Fibroblast of lung (primary cell): ENCODE measurements at regions not wholly inside any gene's neighbourhood (a gene's known extent, or its start where the extent isn't known, plus 50 kb on each side); places are given as distances from the start of the nearest gene placed in this dataset.

Source experiments
- DNase-seq, 2 donors: peaks; one replicate each; pipeline versions ENCODE4 v3.0.0 to v3.0.0-alpha.2; 2010; ENCODE audit warnings: low read depth in 2 of 2
- H2AFZ ChIP-seq: 2 replicates; pipeline ENCODE4 v1.5.1; 2012; ENCODE audit warnings: low read length, control low read depth, inconsistent platforms
- H3K27ac ChIP-seq: 2 replicates; pipeline ENCODE4 v1.5.1; 2011; ENCODE audit warnings: low read length, control low read depth; ENCODE audit not compliant: insufficient read depth
- H3K27me3 ChIP-seq: 2 replicates; pipeline ENCODE4 v1.5.1; 2011; ENCODE audit warnings: mild to moderate bottlenecking, low read length; ENCODE audit not compliant: control insufficient read depth, insufficient read depth
- H3K36me3 ChIP-seq: 2 replicates; pipeline ENCODE4 v1.5.1; 2011; ENCODE audit warnings: low read length; ENCODE audit not compliant: control insufficient read depth, insufficient read depth
- H3K4me1 ChIP-seq: 2 replicates; pipeline ENCODE4 v1.5.1; 2011; ENCODE audit warnings: low read length; ENCODE audit not compliant: control insufficient read depth, insufficient read depth; ENCODE audit errors: extremely low read depth
- H3K4me2 ChIP-seq: 2 replicates; pipeline ENCODE4 v1.5.1; 2011; ENCODE audit warnings: low read length, control low read depth; ENCODE audit not compliant: insufficient read depth; ENCODE audit errors: extremely low read depth
- H3K4me3 ChIP-seq, 4 experiments: fragments of 200-600 bp in 1 of 4; sonication (generic) in 1 of 4; replicated peaks in 1 of 4; 2 replicates each; pipeline ENCODE4 v1.5.1; 2011 to 2016; ENCODE audit warnings: low read length in 4 of 4, low read depth in 3 of 4, mild to moderate bottlenecking in 3 of 4, control low read depth in 2 of 4, inconsistent platforms in 1 of 4, mixed read lengths in 1 of 4; ENCODE audit not compliant: insufficient read depth in 1 of 4; ENCODE audit errors: control extremely low read depth in 1 of 4
- H3K79me2 ChIP-seq: 2 replicates; pipeline ENCODE4 v1.5.1; 2012; ENCODE audit warnings: mild to moderate bottlenecking, low read length, inconsistent platforms; ENCODE audit not compliant: control insufficient read depth, insufficient read depth
- H3K9ac ChIP-seq: 2 replicates; pipeline ENCODE4 v1.5.1; 2011; ENCODE audit warnings: mild to moderate bottlenecking, low read length, control low read depth; ENCODE audit not compliant: insufficient read depth
- H3K9me3 ChIP-seq: 2 replicates; pipeline ENCODE4 v1.5.1; 2012; ENCODE audit warnings: low read depth, low read length; ENCODE audit not compliant: control insufficient read depth, insufficient read depth
- H4K20me1 ChIP-seq: 2 replicates; pipeline ENCODE4 v1.5.1; 2011; ENCODE audit warnings: low read length; ENCODE audit not compliant: control insufficient read depth, insufficient read depth; ENCODE audit errors: extremely low read depth
- EZH2 ChIP-seq: IDR thresholded peaks from 2 replicates; pipeline ENCODE4 v1.5.1; 2012; ENCODE audit warnings: low read length, control low read depth, mild to moderate bottlenecking; ENCODE audit errors: missing control alignments
- TF ChIP-seq, protein P1 (sequence below), 2 donors: IDR thresholded peaks in 1 of 2; conservative IDR thresholded peaks in 1 of 2; 1 replicate in 1 of 2; 2 replicates in 1 of 2; pipeline ENCODE4 v1.5.1; 2011 to 2012; ENCODE audit warnings: low read length in 2 of 2, control low read depth in 1 of 2, inconsistent platforms in 1 of 2, low read depth in 1 of 2, mild to moderate bottlenecking in 1 of 2

DNA sequence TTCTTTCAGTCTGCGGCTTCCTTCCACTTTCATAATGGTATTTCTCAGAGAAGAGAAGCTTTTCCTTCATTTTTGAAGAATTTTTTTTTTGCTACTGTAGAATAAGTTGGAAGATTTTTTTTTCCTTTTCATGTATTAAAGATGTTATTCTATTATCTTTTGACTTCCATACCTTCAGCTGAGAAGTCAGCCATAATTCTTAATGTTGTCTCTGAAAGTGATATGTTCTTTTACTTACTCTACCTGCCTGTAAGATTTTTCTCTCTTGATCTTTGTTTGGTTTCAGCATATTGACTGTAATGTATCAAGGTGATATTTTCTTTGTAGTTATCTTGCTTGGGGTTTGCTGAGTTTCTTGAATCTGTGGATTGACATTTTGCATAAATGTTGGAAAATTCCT, 143.5 kb upstream of the TOX3 start:
- Histone ChIP-seq H4K20me1 (no peaks in the 10 kb centered on the region), H3K9me3 (no peaks in the 10 kb centered on the region), H3K27me3 (no peaks in the 10 kb centered on the region), H3K4me3 (no peak overlapping the region), H3K79me2 (no peaks in the 10 kb centered on the region), H3K9ac (no peak overlapping the region), H3K36me3 (no peaks in the 10 kb centered on the region), H2AFZ (no peak overlapping the region), H3K4me1 (no peaks in the 10 kb centered on the region), H3K4me2 (no peak overlapping the region), H3K27ac (no peak overlapping the region)
- TF ChIP-seq, protein P1, sequence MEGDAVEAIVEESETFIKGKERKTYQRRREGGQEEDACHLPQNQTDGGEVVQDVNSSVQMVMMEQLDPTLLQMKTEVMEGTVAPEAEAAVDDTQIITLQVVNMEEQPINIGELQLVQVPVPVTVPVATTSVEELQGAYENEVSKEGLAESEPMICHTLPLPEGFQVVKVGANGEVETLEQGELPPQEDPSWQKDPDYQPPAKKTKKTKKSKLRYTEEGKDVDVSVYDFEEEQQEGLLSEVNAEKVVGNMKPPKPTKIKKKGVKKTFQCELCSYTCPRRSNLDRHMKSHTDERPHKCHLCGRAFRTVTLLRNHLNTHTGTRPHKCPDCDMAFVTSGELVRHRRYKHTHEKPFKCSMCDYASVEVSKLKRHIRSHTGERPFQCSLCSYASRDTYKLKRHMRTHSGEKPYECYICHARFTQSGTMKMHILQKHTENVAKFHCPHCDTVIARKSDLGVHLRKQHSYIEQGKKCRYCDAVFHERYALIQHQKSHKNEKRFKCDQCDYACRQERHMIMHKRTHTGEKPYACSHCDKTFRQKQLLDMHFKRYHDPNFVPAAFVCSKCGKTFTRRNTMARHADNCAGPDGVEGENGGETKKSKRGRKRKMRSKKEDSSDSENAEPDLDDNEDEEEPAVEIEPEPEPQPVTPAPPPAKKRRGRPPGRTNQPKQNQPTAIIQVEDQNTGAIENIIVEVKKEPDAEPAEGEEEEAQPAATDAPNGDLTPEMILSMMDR (conservative IDR thresholded peaks at IDR 0.05 in 1 of 2, IDR thresholded peaks at IDR 0.05 in 1 of 2; ENCODE audit: low read depth in 1 of 2, low read length in 2 of 2): no peak
- no peak for TF ChIP-seq EZH2
- no peak for DNase-seq

DNA sequence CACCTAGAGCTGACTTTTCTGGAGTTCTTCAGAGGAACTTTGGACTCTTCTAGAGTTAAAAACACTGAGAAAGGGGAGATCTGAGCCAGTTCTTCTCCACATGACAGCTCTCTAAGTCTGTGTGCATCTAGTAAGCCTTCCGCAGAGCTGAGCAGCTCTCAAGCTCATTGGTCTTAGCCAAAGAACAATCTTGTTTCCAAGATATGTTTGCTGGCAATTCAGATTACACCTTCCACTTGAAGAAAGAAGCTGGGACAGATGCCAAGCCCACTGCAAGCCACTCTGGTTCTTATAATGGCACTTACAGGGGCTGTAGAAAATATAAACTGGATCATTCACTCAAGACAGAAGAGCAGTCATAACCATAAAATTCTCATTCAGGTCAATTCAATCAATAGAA, 134.1 kb upstream of the TOX3 start:
- Histone ChIP-seq H3K4me3 (no peak overlapping the region), H3K36me3 (no peaks in the 10 kb centered on the region), H3K4me1 (no peaks in the 10 kb centered on the region), H3K27me3 (no peaks in the 10 kb centered on the region), H3K9ac (no peak overlapping the region), H4K20me1 (no peaks in the 10 kb centered on the region), H3K79me2 (no peaks in the 10 kb centered on the region), H3K4me2 (no peak overlapping the region), H2AFZ (no peak overlapping the region), H3K9me3 (no peaks in the 10 kb centered on the region), H3K27ac (no peak overlapping the region)
- no peak for DNase-seq
- TF ChIP-seq, protein P1 (conservative IDR thresholded peaks at IDR 0.05 in 1 of 2, IDR thresholded peaks at IDR 0.05 in 1 of 2; ENCODE audit: low read depth in 1 of 2, low read length in 2 of 2): no peak
- no peak for TF ChIP-seq EZH2

DNA sequence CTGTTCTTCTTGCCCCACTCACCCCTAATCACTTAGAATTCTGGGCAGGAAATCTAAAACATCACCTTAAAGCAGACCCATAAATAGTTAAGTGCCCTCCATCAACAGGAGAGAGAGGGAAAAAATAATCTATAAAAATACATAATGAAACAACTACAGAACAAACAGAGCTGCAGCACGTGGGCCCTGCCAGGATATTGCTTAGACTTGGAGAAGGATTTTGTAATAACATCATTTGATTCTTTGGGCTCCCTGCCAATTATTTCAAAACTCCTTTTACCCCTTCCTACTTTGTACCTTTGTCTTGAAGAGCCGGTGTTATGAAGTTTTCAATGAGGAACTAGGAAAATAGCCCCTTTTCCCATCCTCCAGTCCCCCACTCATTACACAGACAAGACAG, 130.6 kb upstream of the TOX3 start:
- Histone ChIP-seq H3K9ac (no peak overlapping the region), H3K36me3 (no peaks in the 10 kb centered on the region), H2AFZ (no peak overlapping the region), H3K4me1 (no peaks in the 10 kb centered on the region), H3K4me3 (no peak overlapping the region), H3K27me3 (no peaks in the 10 kb centered on the region), H3K79me2 (no peaks in the 10 kb centered on the region), H3K4me2 (no peak overlapping the region), H3K27ac (no peak overlapping the region), H4K20me1 (no peaks in the 10 kb centered on the region), H3K9me3 (no peaks in the 10 kb centered on the region)
- TF ChIP-seq, protein P1 (conservative IDR thresholded peaks at IDR 0.05 in 1 of 2, IDR thresholded peaks at IDR 0.05 in 1 of 2; ENCODE audit: low read depth in 1 of 2, low read length in 2 of 2): no peak
- TF ChIP-seq EZH2: no peak
- no peak for DNase-seq
